AG09319 (cell line): ENCODE measurements at regions not wholly inside any gene's neighbourhood (a gene's known extent, or its start where the extent isn't known, plus 50 kb on each side); places are given as distances from the start of the nearest gene placed in this dataset.

Source experiments
- DNase-seq: peaks from one replicate; pipeline ENCODE4 v3.0.0-alpha.2; 2010; ENCODE audit warnings: low read depth; ENCODE audit errors: extremely low read depth
- CTCF ChIP-seq: IDR thresholded peaks from 2 replicates; pipeline ENCODE4 v1.5.1; 2011; ENCODE audit warnings: low read depth, mild to moderate bottlenecking, inconsistent platforms, low read length, moderate library complexity

DNA sequence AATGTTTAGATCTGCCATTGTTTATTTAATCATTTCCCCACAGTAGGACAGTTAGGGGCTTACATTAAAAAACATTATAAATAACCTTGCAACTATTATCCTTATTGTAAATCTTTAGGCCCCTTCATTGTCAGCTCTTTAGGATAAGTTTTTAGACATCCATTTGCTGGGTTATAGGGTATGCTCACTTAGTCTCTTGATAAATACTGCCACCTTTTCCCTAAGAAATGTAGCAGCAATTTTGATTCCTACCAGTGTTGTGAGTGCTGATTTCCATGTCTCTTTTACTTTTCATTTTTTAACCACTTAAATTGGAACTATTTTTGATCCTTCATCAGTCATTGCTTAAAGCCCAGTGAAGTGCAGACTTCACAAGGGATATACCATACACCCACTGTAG is 94.4 kb downstream of the AVPR1A start:
- no peak for DNase-seq
- TF ChIP-seq CTCF: no peak

- no peak for DNase-seq
- TF ChIP-seq CTCF: no peak
Measured at GRCh38 chr12:63052696-63053095, 98.3 kb downstream of the AVPR1A start.

DNA sequence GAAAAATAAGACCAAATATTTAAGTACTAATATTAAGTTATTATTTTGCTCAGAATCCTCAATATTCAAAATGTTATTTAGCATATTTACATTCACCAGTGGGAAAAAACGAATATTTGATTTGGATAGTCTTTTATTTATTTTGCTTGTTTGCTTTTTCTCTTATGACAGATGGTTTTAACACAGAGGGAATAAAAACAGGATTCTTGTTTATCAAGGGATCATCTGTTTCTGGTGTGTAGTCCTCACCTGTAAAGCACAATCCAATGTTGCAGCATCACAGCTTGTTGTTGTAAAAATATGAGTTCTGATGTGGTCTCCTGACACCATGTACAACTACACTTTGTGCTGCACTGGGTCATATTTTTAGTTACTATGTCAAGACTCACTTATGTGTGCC is 103.9 kb downstream of the AVPR1A start:
- DNase-seq: no peak
- no peak for TF ChIP-seq CTCF

DNA sequence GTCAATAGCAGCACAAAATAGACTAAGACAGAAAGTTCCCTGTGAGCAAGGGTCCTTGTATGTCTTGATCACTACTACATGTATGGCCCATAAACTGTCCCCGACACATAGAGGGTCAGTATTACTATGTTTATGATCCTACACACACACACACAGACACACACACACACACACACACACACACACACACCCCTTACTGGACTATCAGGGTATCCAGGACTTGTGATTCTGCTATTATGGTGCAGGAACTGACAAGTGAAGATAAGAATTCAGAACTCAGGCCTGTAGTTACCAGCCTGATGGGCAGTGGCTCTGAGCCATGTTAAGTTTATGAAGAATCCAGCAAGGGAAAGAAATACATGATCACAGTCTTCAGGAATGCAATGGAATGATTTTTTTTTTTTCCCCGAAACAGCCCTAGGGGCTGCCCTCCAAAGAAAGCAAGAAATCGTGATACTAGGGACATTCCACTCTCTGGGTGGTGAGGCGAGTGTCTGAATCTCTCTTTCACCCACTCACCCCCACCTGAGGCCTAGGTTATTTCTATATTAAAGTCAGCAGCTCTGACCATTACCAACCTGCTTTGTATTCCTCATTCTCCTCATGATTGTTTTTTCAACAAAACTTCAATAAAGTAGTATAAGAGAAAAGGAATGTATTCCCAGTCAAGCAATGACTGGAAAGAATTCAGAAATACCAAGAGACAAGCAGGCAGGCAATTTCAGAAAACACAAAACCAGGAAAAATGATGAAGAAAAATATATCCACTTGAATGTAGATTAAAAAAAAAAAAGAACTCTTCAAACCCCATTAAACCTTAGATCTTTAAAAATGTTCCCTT is 105.8 kb downstream of the AVPR1A start:
- peak; percentile 25 for DNase-seq
- no peak for TF ChIP-seq CTCF

DNA sequence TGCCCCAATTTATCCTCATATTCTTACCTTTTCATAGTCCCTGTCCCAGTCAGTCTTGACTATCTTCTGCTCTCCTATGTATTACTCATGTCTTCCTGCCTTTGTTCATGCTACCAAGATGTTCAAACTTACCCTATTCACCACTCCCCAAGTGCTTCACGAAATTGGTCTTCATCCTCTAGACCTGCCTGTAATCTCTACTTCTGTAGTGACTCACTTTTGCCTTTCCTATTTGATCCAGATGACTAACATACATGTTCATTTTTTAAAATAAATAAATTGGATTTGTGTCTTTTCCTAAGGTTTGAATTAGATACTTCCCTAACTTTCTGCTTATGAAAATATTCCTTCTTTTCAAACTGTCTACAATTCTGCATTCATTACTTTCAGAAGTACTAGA is 107.7 kb upstream of the PPM1H start:
- DNase-seq: no peak
- no peak for TF ChIP-seq CTCF

DNA sequence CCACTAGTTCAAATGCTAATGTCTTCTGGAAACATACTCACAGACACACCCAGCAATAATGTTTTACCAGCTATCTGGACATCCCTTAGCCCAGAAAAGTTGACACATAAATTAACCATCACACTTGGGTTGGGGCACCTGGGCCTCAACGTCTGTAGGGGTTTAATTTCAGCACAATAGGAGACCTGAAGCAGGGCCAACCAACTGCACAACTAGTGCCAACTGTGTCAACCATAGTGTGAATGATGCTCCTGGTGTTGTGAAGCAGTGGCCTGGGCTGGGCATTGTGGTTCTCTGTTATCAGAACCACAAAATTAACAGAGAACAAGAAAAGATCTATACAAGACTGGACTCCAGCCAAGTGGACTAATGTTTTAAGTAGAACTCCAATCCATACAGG is 106.7 kb upstream of the PPM1H start:
- TF ChIP-seq CTCF: no peak
- DNase-seq: no peak

GRCh38 chr12:63040526-63041220 is 105.7 kb upstream of the PPM1H start:
- no peak for TF ChIP-seq CTCF
- no peak for DNase-seq
